HEK293 (cell line): ENCODE measurements at regions not wholly inside any gene's neighbourhood (a gene's known extent, or its start where the extent isn't known, plus 50 kb on each side); places are given as distances from the start of the nearest gene placed in this dataset.

Experiments
- CTCF ChIA-PET: fragments of 350-600 bp; formaldehyde crosslinking; extraction: SDS; loops from one replicate; lab custom pipeline; 2021; ENCODE audit warnings: antibody characterized with exemption; lab: Yijun Ruan, JAX
- POLR2A ChIA-PET: fragments of 300-600 bp; formaldehyde crosslinking; extraction: SDS; loops from one replicate; lab custom pipeline; 2020; ENCODE audit warnings: antibody characterized with exemption, inconsistent platforms; lab: Yijun Ruan, JAX
- H3K27ac ChIP-seq: fragments of 200-500 bp; sonication (Bioruptor generic); 2 replicates; pipeline ENCODE4 v1.5.1; 2014; ENCODE audit warnings: low read depth, low read length, control low read depth, inconsistent platforms; ENCODE audit errors: extremely low read depth
- H3K36me3 ChIP-seq, 2 experiments: fragments of 200-500 bp in 1 of 2; sonication (Bioruptor generic) in 1 of 2; 1 replicate in 1 of 2; 2 replicates in 1 of 2; pipeline ENCODE4 v1.5.1; 2014 to 2017; ENCODE audit warnings: inconsistent platforms in 2 of 2, low read length in 2 of 2; ENCODE audit not compliant: control insufficient read depth in 2 of 2, insufficient read depth in 1 of 2
- H3K4me1 ChIP-seq: fragments of 200-500 bp; sonication (Bioruptor generic); 2 replicates; pipeline ENCODE4 v1.5.1; 2014; ENCODE audit warnings: mild to moderate bottlenecking, low read length, inconsistent platforms; ENCODE audit not compliant: control insufficient read depth, insufficient read depth
- H3K4me3 ChIP-seq: 2 replicates; pipeline ENCODE4 v1.5.1; 2011; ENCODE audit warnings: low read depth, mild to moderate bottlenecking, control low read depth, low read length, moderate library complexity
- H3K9me3 ChIP-seq: fragments of 200-500 bp; sonication (Bioruptor generic); 2 replicates; pipeline ENCODE4 v1.5.1; 2014; ENCODE audit warnings: low read depth, low read length, inconsistent platforms; ENCODE audit not compliant: control insufficient read depth, insufficient read depth
- ELK4 ChIP-seq: IDR thresholded peaks from 2 replicates; pipeline ENCODE4 v1.6.1; 2011; ENCODE audit warnings: mild to moderate bottlenecking, low read depth, low read length, borderline replicate concordance
- GFI1B ChIP-seq: fragments of 450-650 bp; formaldehyde crosslinking; IDR thresholded peaks from 2 replicates; pipeline ENCODE4 v1.5.1; 2016; ENCODE audit warnings: missing biosample characterization, missing genetic modification characterization
- KLF17 ChIP-seq: fragments of 450-650 bp; formaldehyde crosslinking; IDR thresholded peaks from 2 replicates; pipeline ENCODE4 v1.5.1; 2016; ENCODE audit warnings: missing biosample characterization, missing genetic modification characterization
- KLF8 ChIP-seq: fragments of 450-650 bp; formaldehyde crosslinking; IDR thresholded peaks from 2 replicates; pipeline ENCODE4 v1.5.1; 2016; ENCODE audit warnings: missing biosample characterization, missing genetic modification characterization
- PRDM10 ChIP-seq: fragments of 450-650 bp; formaldehyde crosslinking; IDR thresholded peaks from 2 replicates; pipeline ENCODE4 v1.5.1; 2016; ENCODE audit warnings: missing biosample characterization, missing genetic modification characterization
- ZBTB10 ChIP-seq: fragments of 450-650 bp; formaldehyde crosslinking; IDR thresholded peaks from 2 replicates; pipeline ENCODE4 v1.5.1; 2016; ENCODE audit warnings: missing biosample characterization, missing genetic modification characterization
- ZBTB11 ChIP-seq: fragments of 450-650 bp; formaldehyde crosslinking; conservative IDR thresholded peaks from 2 replicates; pipeline ENCODE4 v1.5.1; 2016; ENCODE audit warnings: low read depth, missing biosample characterization, missing genetic modification characterization
- ZFP41 ChIP-seq: fragments of 450-650 bp; formaldehyde crosslinking; IDR thresholded peaks from 2 replicates; pipeline ENCODE4 v1.5.1; 2016; ENCODE audit warnings: missing biosample characterization, missing genetic modification characterization, borderline replicate concordance
- ZNF114 ChIP-seq: fragments of 450-650 bp; formaldehyde crosslinking; IDR thresholded peaks from 2 replicates; pipeline ENCODE4 v1.5.0; 2017; ENCODE audit warnings: missing biosample characterization, missing genetic modification characterization
- ZNF184 ChIP-seq: fragments of 450-650 bp; IDR thresholded peaks from 2 replicates; pipeline ENCODE4 v1.5.1; 2018; ENCODE audit warnings: missing biosample characterization, mild to moderate bottlenecking, missing genetic modification characterization
- ZNF24 ChIP-seq: fragments of 450-650 bp; formaldehyde crosslinking; IDR thresholded peaks from 2 replicates; pipeline ENCODE4 v1.5.1; 2016; ENCODE audit warnings: missing biosample characterization, missing genetic modification characterization
- ZNF366 ChIP-seq: fragments of 450-650 bp; formaldehyde crosslinking; conservative IDR thresholded peaks from 2 replicates; pipeline ENCODE4 v1.5.1; 2016; ENCODE audit warnings: missing biosample characterization, missing genetic modification characterization
- ZNF530 ChIP-seq: fragments of 450-650 bp; formaldehyde crosslinking; IDR thresholded peaks from 2 replicates; pipeline ENCODE4 v1.5.1; 2016; ENCODE audit warnings: low read depth, missing biosample characterization, missing genetic modification characterization
- ZNF549 ChIP-seq: fragments of 450-650 bp; IDR thresholded peaks from 2 replicates; pipeline ENCODE4 v1.5.1; 2018; ENCODE audit warnings: missing biosample characterization, missing genetic modification characterization, mild to moderate bottlenecking, inconsistent platforms, moderate library complexity
- ZNF623 ChIP-seq: fragments of 450-650 bp; formaldehyde crosslinking; IDR thresholded peaks from 2 replicates; pipeline ENCODE4 v1.5.1; 2016; ENCODE audit warnings: missing biosample characterization, missing genetic modification characterization
- ZNF664 ChIP-seq: fragments of 450-650 bp; formaldehyde crosslinking; IDR thresholded peaks from 2 replicates; pipeline ENCODE4 v1.5.1; 2016; ENCODE audit warnings: missing biosample characterization, missing genetic modification characterization
- ZNF768 ChIP-seq: fragments of 450-650 bp; formaldehyde crosslinking; IDR thresholded peaks from 2 replicates; pipeline ENCODE4 v1.5.1; 2018; ENCODE audit warnings: missing biosample characterization, mild to moderate bottlenecking, missing genetic modification characterization
- ZNF776 ChIP-seq: fragments of 450-650 bp; formaldehyde crosslinking; IDR thresholded peaks from 2 replicates; pipeline ENCODE4 v1.5.0; 2017; ENCODE audit warnings: missing biosample characterization, missing genetic modification characterization, borderline replicate concordance

GRCh38 chr17:59476413-59476812, 89.0 kb upstream of the DHX40 start:
- Histone ChIP-seq H3K4me1 (no peaks in the 10 kb centered on the region), H3K9me3 (no peaks in the 10 kb centered on the region), H3K36me3 (no peaks in the 10 kb centered on the region), H3K4me3 (no peak overlapping the region), H3K27ac (no peak overlapping the region)
- ChIA-PET POLR2A (no interaction called here), CTCF (no interaction called here)
- no peak for TF ChIP-seq ZNF549 (tag by site-specific recombination)
- no peak for TF ChIP-seq ZBTB11
- TF ChIP-seq GFI1B (tag by site-specific recombination): no peak
- TF ChIP-seq ZNF776 (tag by site-specific recombination): no peak
- no peak for TF ChIP-seq PRDM10
- TF ChIP-seq ZNF664 (tag by site-specific recombination): no peak
- no peak for TF ChIP-seq ZNF530
- no peak for TF ChIP-seq KLF17 (tag by site-specific recombination)
- no peak for TF ChIP-seq ZFP41 (tag by site-specific recombination)
- TF ChIP-seq ZNF114 (tag by site-specific recombination): no peak
- TF ChIP-seq ELK4: no peak
- no peak for TF ChIP-seq ZNF184 (tag by site-specific recombination)
- no peak for TF ChIP-seq ZNF366 (tag by site-specific recombination)
- TF ChIP-seq ZBTB10 (tag by site-specific recombination): no peak
- no peak for TF ChIP-seq ZNF623 (tag by site-specific recombination)
- TF ChIP-seq KLF8 (tag by site-specific recombination): no peak
- TF ChIP-seq ZNF24: no peak
- no peak for TF ChIP-seq ZNF768 (tag by site-specific recombination)
